ENCODE measurements at regions not wholly inside any gene's neighbourhood (a gene's known extent, or its start where the extent isn't known, plus 50 kb on each side); places are given as distances from the start of the nearest gene placed in this dataset.
A peak's percentile ranks its signal among the peaks of the same experiment; 100 is the strongest.

DNA sequence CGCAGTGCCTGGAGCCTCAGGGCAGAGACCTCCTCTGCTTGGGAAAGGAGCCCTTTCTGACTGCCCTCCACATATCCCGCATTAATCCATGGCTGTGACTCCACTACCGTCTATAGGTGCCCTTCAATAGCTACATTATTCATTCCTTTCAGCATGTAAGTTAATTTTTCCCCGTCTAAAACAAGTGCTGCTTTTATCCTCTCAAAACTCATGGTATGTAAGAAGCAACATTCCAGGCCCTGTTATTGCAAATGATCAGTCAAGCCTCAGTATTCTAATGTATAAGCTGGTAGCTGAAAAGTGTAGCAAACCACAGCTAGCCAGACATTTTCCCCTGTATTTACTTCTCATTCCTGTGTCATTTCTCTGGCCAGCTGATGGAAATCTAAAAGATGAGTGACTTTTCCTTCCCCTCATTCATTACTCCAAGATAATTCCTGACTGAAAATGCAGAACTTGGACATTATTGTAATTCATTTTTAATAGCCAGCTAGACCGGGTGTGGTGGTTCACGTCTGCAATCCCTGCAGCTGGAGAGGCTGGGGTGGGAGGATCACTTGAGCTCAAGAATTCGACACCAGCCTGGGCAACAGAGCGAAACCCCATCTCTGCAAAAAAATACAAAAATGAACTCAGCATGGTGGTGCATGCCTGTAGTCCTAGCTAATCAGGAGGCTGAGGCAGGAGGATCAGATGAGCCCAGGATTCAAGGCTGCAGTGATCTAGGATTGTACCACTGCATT, 88.5 kb upstream of the SOD1 start:
- DNase-seq (ENCODE audit: insufficient read length, low spot score) (no peak), FAIRE-seq (no peak)

DNA sequence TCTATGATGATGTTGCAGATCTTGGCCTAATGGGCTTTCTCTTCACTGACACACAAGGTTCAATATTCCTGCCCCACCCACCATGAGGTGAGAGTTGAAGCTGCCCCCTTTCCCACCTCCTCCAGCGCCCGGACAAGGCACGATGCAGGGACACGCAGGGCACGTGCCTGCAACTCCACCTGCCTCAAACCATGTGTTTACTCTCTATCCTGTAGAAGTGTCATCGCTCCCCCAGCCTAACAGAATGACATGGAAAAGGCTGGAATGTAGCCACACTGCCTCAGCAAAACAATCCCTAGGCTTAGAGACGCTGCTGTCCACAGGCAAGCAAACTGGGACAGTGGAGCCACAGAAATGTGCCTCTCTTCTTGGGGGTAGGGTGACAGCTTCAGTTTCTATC, 92.9 kb upstream of the SOD1 start:
- FAIRE-seq (no peak), DNase-seq (ENCODE audit: insufficient read length, low spot score) (no peak)

DNA sequence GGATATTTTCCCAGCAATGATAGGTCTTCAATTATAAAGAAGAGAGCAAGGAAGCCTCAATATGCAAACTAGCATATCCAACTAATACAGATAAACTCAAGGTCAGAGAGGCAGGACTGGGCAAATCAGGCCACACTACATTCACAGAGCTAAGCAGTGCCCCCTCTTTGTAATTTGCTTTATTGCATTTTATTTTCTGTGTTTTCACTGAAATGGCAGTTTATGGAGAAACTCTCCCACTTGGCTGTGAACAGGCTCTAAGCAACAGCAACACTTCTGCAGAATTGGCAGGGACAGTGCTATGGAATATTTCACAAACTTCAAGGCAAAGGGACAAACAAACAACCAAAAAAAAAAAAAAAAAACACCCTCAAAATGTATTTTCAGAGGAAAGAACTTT, 93.4 kb upstream of the SOD1 start:
- DNase-seq (ENCODE audit: insufficient read length, low spot score) (no peak), FAIRE-seq (no peak)

DNA sequence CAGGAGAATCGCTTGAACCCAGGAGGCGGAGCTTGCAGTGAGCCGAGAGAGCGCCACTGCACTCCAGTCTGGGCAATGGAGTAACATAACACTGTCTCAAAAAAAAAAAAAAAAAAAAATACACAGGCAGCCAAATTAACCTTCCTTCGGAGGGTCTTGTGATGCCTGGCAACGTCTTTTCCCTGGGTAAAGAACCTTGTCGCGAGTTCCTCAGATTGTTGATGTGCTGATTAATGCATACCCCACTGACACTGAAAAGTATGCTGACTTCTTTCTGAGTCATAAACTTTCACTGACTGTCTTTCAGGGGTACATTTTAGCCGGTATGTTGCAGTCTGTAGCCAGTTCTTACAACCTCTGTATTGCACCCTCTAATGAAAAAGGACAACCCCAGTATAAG, 95.1 kb upstream of the SOD1 start:
- DNase-seq (ENCODE audit: insufficient read length, low spot score) (peak; percentile 39), FAIRE-seq (no peak)

DNA sequence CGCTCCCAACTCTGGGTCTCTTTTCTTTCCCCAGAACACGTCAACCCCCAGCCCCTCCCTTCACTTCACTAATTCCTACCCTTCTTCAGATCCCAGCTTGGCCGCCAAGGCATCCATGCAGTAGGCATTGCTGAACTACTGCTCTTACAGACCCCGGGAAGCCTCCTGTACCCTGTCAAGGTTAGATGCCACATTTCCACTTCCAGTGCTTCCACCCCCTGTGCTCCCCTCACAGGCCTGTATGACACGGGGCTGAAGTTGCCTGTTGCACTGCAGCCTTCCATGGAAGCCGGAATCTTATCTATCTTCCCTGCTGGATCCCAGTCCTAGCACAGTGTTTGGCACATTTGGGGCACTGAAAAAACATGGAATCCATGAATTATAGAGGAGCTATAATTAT, 99.0 kb upstream of the SOD1 start:
- no peak for DNase-seq (ENCODE audit: insufficient read length, low spot score)

DNA sequence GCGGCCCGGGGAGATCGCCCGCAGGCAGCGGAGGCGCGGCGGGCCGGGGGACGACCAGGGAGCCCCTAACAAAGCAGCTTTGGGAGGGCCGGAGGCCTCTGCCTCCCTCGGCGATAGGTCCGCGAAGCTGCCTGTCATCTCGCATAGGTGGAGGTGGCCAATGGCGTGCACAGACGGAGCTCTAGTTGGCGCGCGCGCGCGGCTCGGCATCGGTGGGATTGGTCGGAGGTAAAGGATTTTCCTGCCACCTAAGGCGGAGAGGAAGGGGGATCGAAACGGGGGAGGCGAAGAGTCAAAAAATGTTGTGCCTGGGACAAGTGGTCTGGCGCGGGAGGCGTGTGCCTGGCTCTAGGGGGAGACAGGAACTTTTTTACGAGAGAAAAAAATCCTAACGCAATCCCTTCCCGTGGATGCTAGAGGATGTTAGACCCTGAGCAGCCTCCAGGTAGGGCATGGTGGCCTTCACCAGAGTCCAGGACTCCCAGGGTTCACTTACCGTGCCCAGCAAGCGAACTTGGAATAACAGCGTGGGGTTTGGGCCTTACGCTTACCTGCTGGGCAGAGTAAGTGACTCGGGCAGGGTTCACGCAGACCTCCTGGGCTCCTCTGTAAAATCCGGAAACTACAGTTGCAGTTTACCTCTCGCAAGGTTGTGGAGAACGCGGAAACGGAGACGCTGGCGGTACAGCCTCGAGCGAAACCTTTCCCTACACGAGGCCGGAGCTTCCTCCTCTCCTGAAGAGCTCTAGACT, 99.9 kb upstream of the SOD1 start:
- no peak for FAIRE-seq
- peak; percentile 97 for DNase-seq (ENCODE audit: insufficient read length, low spot score)

More for the DNA sequence above, 99.0 kb upstream of the SOD1 start:
- FAIRE-seq, result no peak

DNA sequence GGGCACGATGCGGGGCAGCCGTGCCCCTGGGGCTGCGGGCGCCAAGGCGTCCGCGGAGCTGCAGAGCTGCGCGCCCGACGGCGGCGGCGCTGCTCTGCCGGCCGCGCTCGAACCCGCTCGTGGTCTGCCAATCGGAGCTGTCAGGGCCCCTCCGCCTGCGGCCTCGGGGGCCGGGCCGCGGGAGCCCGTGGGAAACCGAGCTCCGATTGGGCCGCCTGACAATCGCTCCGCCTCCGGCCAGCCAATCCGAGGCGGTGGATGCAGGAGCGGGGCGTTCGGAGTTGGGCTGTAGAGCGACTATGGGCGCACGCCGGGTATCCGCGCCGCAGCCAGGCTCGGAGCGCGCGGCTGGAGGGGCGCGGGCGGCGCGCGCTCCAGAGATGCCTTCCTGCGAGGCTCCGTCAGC, 100.5 kb upstream of the SOD1 start:
- FAIRE-seq (peak; percentile 91), DNase-seq (ENCODE audit: insufficient read length, low spot score) (peak; percentile 97)

DNA sequence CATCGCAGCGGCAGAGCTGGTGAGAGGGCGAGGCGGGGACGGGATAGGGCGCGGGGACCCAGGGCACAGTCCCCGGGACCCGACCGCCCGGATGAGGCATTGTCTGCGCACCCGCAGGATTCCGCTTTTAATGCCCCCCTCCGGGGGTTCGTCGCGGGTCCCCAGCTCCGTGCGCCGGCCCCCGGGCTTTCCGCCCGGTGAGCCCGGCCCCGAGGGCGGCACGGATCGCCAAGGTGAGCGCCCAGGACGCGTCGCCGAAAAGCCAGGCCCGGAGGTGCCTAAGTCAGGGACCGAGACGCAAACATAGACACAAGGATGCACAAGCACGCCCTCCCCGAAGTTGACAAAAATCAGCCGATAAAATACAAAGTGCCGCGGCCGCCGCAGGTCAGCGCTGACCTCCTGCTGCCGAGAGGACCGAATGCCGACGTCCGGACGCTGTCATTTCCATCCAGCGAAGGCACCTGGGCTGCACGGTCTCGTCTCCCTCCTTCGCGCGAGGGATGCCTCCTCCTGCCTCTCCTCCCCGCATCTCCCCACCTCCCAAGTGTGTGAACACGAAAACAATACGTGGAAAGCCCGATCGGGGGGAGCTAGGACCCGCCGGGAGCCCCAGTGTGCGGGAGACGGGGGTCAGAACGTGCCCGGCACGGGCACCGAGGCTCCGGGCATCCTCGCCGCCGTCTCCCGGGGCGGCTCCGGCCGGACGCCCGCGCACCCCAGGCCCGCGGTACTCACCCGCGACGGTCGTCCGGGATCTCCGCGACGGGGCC, 101.1 kb upstream of the SOD1 start:
- DNase-seq (ENCODE audit: insufficient read length, low spot score), result peak; percentile 38
- no peak for FAIRE-seq

DNA sequence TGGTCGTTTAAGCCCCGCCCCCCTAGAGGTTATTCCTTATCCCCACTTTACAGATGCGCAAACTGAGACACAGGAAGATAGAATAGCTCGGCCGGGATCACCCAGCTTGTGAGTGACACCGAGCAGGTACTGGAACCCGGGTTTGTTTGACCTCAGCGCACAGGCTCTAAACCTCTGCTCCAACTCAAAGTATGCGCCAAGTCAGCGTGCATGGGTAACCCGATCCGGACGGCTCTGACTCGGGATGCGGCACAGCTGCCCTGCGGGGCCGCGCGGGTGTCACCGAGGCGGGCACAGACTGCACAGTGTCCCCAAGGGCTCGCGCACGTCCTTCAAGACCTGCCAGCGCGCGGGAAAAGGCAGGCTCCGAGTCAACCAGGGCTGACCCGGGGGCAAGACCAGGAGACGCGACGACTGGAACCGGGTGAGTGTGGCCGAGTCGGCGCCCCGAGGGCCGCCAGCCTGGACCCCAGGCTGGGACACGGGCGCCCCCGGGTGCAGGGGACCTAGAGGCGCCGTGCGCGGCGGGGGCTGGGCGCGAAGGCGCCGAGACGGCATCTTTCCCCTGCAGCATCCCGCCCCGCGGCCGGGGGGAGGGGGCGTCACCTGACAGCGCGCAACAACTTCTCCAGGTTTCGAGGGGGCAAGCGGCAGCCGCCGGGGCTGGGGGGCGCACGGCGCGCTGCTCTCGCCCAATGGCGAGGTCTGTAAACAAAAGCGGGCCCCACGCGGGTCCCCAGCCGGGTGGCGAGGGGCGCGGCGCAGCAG, 101.9 kb upstream of the SOD1 start:
- DNase-seq (ENCODE audit: insufficient read length, low spot score) (no peak), FAIRE-seq (peak; percentile 59)

DNA sequence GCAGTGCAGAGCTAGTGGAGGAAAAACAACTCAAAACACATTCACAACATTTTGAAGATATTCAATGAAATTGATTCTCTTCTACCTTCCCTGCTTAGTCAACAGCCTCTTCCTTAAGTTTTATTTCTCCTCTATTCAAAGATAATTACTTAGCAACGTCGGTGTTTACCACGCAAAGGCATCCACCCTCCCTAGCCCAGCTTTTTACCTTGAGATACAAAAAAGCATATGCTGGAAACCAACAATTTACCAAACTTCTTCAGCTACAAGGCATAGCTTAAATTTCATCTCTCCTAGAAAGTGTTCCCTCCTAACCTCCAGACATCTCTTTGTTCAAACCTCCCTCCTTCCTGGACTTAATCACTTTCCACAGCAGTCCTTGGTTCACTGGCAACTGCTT, 102.8 kb upstream of the SOD1 start:
- DNase-seq (ENCODE audit: insufficient read length, low spot score) (no peak), FAIRE-seq (no peak)

DNA sequence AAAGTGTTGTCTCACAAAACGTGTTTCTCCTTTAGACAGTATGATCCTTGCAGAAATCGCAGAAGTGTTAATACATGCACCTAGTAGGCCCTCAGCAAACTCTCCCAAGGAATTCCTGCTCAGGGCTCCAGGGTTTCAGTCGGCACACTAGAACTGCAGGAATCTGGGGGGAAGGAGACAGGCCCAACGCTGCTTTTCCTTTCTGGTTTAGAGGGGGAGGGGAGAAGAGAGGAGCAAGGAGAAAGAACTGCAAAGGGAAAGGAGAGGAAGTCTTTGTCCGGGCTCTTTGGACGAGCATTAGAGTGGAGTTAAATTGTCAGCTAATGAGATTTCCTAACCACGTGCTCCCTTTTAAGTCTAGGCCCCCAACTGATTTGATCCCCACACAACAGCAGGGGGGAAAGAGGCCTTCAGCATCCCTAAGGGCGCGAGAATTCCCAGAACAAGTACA, 103.7 kb upstream of the SOD1 start:
- FAIRE-seq (no peak), DNase-seq (ENCODE audit: insufficient read length, low spot score) (no peak)

DNA sequence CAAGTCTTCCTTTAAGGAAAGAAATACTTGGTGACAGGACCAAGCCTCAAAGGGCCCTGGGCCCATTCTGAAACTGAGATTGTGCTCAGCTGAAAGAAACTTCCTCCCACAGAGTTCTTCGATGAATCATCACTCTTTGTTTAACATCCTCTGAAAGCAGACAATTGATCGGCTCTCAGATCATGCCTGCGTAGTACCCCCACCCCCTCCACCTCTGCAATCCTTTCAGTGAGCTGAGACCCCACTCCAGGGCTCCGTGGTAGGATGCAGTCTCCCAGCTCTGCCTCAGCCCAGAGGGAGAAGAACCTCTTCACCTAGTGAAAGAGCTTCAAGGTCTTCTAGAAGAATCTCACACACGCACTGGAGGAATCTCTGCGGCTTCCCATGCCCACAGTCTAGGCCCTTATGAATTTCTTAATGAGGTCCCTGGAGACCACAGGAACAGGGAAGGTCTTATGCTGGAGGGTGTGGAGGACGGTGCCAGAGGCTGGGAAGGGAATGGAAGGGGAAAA, 104.9 kb upstream of the SOD1 start:
- DNase-seq (ENCODE audit: insufficient read length, low spot score) (peak; percentile 48), FAIRE-seq (no peak)

DNA sequence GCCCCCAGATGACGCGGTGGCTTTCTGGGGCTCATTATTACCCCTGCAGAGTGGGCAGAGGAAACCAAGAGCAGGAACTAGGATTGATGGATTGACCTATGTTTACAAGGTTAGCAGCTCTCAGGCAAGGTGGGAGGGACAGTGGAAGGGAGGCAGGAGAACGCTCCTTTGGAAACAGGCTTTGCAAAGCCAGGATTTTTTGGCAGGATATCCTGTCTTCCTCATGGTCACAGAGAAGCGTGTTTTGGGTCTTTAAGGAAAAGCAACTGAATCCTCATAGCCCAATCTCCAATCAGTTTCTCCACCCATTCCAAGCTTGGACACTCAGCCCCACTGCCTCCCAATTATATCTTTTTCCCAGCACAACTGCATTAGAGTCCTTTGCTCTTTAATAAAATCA, 105.6 kb upstream of the SOD1 start:
- DNase-seq (ENCODE audit: insufficient read length, low spot score) (no peak), FAIRE-seq (no peak)

DNA sequence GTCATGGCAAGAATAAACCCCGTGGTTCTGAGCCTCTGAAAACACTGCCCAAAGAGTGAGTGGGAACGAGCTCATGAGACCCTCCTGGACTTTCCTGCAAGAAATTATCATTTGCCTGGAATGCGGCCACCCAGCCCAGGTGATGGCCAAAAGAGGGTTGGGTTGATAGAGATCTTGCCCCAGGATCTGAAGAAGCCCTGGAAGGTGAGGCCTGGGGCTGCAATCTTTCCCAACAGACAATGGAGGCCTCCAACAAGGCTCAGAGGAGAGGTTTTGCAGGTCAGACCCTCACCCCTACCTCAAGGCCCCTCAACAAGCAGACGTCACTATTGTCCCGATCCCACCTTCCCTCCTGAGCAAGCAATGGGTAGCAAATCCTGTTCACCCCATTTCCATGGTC, 106.0 kb upstream of the SOD1 start:
- FAIRE-seq, result no peak
- no peak for DNase-seq (ENCODE audit: insufficient read length, low spot score)

DNA sequence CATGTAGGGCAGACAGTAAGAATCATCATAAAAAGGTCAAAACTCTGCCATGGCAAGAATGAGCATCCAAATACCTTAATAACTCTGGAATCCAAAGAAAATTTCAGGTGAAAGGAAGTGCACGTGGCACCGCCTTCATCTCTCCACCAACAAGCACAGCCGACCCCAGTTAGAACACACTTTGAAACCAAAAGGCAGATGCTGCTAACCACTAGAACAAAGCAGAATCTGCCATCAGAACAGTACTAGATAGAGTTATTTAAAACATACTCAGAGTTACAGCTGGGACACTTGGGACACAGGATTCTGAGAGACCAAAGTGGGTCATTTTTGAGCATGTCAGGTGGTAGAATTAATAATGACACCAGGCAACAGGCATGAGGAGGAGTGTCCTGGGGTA, 106.7 kb upstream of the SOD1 start:
- FAIRE-seq, result no peak
- DNase-seq (ENCODE audit: insufficient read length, low spot score), result no peak

DNA sequence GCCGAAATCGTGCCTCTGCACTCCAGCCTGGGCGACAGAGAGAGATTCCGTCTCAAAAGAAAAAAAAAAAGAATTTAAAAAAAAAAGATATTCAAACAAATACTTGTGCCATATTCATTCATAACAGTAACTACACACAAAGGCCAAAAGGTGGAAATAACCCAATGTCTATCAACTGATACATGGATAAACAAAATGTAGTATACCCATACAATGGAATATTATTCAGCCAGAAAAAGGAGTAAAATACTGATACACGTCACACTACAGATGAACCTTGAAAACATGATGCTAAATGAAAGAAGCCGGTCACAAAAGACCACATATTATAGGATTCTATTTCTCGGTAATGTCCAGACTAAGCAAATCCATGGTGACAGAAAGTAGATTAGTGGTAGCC, 109.4 kb upstream of the SOD1 start:
- no peak for FAIRE-seq
- DNase-seq (ENCODE audit: insufficient read length, low spot score), result no peak

DNA sequence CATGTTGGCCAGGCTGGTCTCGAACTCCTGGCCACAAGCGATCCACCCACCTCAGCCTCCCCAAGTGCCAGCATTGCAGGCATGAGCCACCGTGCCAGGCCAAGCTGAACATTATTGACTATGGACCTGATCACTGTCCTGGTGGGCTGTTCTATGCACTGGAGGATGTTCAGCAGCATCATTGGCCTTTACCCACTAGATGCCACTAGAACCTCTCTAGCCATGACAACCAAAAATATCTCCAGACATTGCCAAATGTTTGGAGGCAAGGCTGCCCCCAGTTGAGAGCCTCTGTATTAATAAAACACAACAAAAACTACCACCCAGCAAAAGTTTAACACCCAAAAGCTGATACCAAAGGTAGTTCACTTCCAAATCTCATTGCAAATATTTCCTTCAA, 110.8 kb upstream of the SOD1 start:
- FAIRE-seq, result no peak
- no peak for DNase-seq (ENCODE audit: insufficient read length, low spot score)

DNA sequence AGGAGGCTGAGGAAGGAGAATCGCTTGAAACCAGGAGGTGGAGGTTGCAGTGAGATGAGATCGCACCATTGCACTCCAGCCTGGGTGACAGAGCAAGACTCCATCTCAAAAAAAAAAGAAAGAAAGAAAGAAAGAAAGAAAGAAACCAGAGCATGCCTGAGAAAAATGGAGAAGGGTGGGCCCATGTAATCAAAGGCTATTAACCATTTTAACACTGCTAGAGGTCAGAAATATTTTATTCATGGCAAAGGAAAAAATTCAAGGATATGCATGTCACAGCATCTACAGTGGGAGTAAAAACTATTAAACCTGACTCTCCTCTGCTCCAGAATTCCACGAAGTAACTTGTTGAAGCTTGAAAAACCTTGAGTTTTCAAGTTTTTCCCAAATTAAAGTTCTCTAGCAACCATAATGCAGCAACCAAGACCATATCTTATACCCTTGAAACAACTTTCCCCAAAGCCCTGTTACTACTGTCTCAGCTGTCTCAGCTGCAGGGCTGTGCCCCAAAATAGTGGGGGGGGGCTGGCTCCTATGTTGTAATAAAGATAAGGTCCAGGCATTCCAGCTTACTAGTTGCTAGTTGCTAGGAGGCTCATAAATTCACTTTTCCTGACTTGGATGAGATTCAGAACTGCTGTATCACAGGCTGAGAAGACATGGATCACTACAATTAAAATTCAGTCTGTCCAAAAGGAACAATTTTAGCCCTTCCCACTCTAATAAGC, 112.9 kb upstream of the SOD1 start:
- FAIRE-seq, result no peak
- DNase-seq (ENCODE audit: insufficient read length, low spot score), result no peak

DNA sequence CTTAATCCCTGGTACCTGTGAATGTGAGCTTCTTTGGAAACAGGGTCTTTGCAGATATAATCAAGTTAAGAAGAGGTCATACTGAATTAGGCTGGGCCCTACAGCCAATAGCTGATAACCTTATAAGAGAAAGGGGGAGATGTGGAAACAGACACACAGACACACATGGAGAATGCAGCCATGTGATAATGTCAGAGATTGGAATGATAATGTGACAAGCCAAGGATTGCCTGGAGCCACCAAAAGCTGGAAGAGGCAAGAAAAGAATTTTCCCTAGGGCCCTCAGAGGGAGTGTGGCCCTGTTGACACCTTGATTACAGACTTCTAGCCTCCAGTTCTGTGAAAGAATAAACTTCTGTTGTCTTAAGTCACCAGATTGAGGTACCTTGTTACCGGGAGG, 114.5 kb upstream of the SOD1 start:
- DNase-seq (ENCODE audit: insufficient read length, low spot score) (no peak), FAIRE-seq (no peak)

DNA sequence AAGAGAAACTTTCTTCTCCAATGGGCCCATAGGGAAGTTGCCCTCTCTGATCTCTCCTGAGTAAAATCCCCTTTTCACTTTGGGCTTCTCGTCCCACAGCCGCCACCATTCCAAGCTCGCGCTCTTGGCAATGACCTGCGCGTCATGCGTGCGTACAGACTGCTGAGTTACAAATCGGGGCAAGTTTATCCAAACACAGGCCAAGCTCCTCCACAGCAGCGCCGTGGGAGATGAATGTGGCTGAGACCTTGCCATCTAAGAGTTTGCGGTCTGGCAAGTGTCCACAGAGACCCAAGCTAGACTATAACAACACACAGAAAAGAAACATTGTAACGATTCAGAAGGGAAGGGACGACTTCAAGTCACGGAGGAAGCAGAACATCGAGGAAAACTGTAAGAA, 116.3 kb upstream of the SOD1 start:
- no peak for DNase-seq (ENCODE audit: insufficient read length, low spot score)
- FAIRE-seq, result no peak
